GM12874 (cell line): ENCODE measurements at regions not wholly inside any gene's neighbourhood (a gene's known extent, or its start where the extent isn't known, plus 50 kb on each side); places are given as distances from the start of the nearest gene placed in this dataset.

Source experiments
- TF ChIP-seq, protein P1 (sequence below): IDR thresholded peaks from 2 replicates; pipeline ENCODE4 v1.5.1; 2011; ENCODE audit warnings: low read depth, mild to moderate bottlenecking, control low read depth, low read length, moderate library complexity; ENCODE audit not compliant: insufficient read depth

DNA sequence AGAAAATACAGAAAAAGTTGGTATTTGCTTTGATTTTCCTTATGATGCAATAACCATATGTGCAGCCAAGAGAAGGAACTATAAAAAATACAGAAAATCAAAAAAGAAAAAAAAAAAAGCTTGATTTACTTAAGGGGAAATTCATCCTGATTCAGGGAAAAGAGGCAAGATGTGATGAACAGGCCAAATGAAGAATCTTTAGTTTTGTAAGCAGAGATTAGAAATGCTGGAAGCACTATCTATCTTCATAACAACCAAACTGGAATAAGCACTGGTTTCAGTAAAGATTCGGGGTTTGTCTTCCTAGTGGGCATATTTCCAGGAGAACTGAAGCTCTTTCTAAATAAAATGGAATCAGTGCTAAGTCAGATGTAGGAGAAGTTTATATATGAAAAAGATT, 82.9 kb upstream of the KCNIP4 start:
- TF ChIP-seq, protein P1, sequence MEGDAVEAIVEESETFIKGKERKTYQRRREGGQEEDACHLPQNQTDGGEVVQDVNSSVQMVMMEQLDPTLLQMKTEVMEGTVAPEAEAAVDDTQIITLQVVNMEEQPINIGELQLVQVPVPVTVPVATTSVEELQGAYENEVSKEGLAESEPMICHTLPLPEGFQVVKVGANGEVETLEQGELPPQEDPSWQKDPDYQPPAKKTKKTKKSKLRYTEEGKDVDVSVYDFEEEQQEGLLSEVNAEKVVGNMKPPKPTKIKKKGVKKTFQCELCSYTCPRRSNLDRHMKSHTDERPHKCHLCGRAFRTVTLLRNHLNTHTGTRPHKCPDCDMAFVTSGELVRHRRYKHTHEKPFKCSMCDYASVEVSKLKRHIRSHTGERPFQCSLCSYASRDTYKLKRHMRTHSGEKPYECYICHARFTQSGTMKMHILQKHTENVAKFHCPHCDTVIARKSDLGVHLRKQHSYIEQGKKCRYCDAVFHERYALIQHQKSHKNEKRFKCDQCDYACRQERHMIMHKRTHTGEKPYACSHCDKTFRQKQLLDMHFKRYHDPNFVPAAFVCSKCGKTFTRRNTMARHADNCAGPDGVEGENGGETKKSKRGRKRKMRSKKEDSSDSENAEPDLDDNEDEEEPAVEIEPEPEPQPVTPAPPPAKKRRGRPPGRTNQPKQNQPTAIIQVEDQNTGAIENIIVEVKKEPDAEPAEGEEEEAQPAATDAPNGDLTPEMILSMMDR, result no peak

- TF ChIP-seq, protein P1, result no peak
These were observed 82.3 kb upstream of the KCNIP4 start for GRCh38 chr4:22030881-22031280.

- TF ChIP-seq, protein P1, result no peak
These were observed 81.7 kb upstream of the KCNIP4 start for GRCh38 chr4:22030307-22030706.

GRCh38 chr4:22029803-22030202, 81.2 kb upstream of the KCNIP4 start:
- TF ChIP-seq, protein P1, result no peak

- TF ChIP-seq, protein P1, result no peak
These were observed 72.5 kb upstream of the KCNIP4 start for GRCh38 chr4:22021106-22021505.

GRCh38 chr4:22020129-22020528, 71.6 kb upstream of the KCNIP4 start:
- TF ChIP-seq, protein P1, result no peak

DNA sequence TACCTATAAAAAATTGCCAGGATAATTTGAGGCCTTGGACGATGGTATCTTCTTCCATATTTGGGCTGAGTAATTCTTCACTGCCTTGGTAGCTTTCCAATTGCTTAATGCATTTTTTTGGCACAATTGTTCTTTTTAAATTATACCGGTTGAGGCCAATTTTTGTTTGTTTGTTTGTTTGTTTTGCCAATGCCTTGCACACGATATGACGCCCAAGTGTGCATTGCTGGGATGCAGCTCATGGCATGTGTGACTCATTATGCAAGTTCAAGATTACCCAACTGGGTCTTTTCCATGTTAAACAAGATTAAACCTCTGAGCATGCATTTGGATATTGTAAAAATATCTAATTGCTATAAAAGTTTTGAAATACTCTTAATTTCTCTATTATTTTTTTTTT, 71.1 kb upstream of the KCNIP4 start:
- TF ChIP-seq, protein P1, result no peak
